Heart right ventricle (tissue), 16 donors: ENCODE measurements at regions not wholly inside any gene's neighbourhood (a gene's known extent, or its start where the extent isn't known, plus 50 kb on each side); places are given as distances from the start of the nearest gene placed in this dataset.

Experiments used
- ATAC-seq, 8 donors: fragments of 200-7000 bp; cut with Tn5 transposase; one replicate each; pipeline ENCODE4 v1.9.1; 2020; ENCODE audit warnings: mild to moderate bottlenecking in 8 of 8, moderate library complexity in 8 of 8, moderate number of reproducible peaks in 1 of 8
- DNase-seq, 2 donors: peaks; one replicate each; pipeline ENCODE4 v3.0.0-alpha.2; 2020
- H3K27ac ChIP-seq, 10 donors: fragments of 200-600 bp; sonication (generic) in 2 of 10; one replicate each; pipeline versions ENCODE4 v1.5.0 to v1.8.0; 2020 to 2022; ENCODE audit warnings: mild to moderate bottlenecking in 3 of 10
- H3K27me3 ChIP-seq, 7 donors: fragments of 200-600 bp; one replicate each; pipeline ENCODE4 v1.8.0; 2021 to 2022; ENCODE audit warnings: mild to moderate bottlenecking in 2 of 7
- H3K36me3 ChIP-seq, 9 donors: fragments of 200-600 bp; sonication (generic) in 1 of 9; one replicate each; pipeline versions ENCODE4 v1.5.0 to v1.8.0; 2020 to 2022; ENCODE audit warnings: mild to moderate bottlenecking in 2 of 9
- H3K4me1 ChIP-seq, 9 donors: fragments of 200-600 bp; sonication (generic) in 1 of 9; one replicate each; pipeline versions ENCODE4 v1.5.0 to v1.8.0; 2020 to 2022; ENCODE audit warnings: mild to moderate bottlenecking in 4 of 9
- H3K4me3 ChIP-seq, 10 donors: fragments of 200-600 bp; sonication (generic) in 2 of 10; one replicate each; pipeline versions ENCODE4 v1.5.0 to v1.8.0; 2020 to 2022; ENCODE audit warnings: mild to moderate bottlenecking in 7 of 10, moderate library complexity in 2 of 10
- H3K9me3 ChIP-seq, 11 donors: fragments of 200-600 bp in 10 of 11; sonication (generic) in 2 of 11; one replicate each; pipeline versions ENCODE4 v1.5.0 to v1.8.0; 2013 to 2022; ENCODE audit warnings: mild to moderate bottlenecking in 2 of 11, control low read depth in 1 of 11, moderate library complexity in 1 of 11
- WGBS, 2 donors: extraction: QIAGEN DNeasy Blood & Tissue Kit; methylation state at CpG; one replicate each; pipeline ENCODE4 v1.1.7; 2013; ENCODE audit warnings: inconsistent platforms in 1 of 2; 5-methylcytosine and 5-hydroxymethylcytosine counted together
- intact Hi-C, 10 donors: fragments of 100-400 bp; cut with DNase I; formaldehyde crosslinking; loops; one replicate each; pipeline versions ENCODE4 v1.11.1 to v1.14.2; 2022
- TF ChIP-seq, protein P1 (sequence below), 9 donors: fragments of 200-600 bp; sonication (generic) in 2 of 9; IDR thresholded peaks; one replicate each; pipeline versions ENCODE4 v1.5.0 to v1.8.0; 2021 to 2022; ENCODE audit warnings: antibody characterized with exemption in 9 of 9, mild to moderate bottlenecking in 5 of 9, moderate library complexity in 1 of 9
- donor health status: Arrhythmogenic right ventricular cardiomyopathy.
- donor health status: ischemic (EF 13 %, LVEDD 7.1; RV severe dilation, severe dysfunction).
- donor health status: healthy with polysubstance abuse.
- donor health status: DM: no; HTN: yes; CAD: no.
- donor health status: DM: no; HTN: no; CAD: no.
- donor health status: ischemic (EF 25% LVEDD 6.9; RV normal size, moderate dysfunction).
- donor health status: ischemic (EF 25% LVEDD 5.7; RV mildly dilated, moderate dysfunction).
- donor health status: healthy.
- donor health status: DM: yes; HTN: yes; CAD: no.
- donor health status: Ischemic cardiomyopathy.
- donor health status: ischemic (EF 35%, LVEDD 5.7; RV mildly dilated, moderate dysfunction).
- donor health status: nonischemic (EF 11% LVEDD 7.7; RV severe dilation, severe dysfunction).
- donor health status: DM: yes; HTN: yes; CAD: no.
- donor health status: PGD.
- donor health status: ischemic (EF 29% LVEDD 5.4; RV normal size, mild dysfunction).
- donor health status: nonischemic (EF 23%, LVEDD 6.1; RV moderate dilation, normal function).

DNA sequence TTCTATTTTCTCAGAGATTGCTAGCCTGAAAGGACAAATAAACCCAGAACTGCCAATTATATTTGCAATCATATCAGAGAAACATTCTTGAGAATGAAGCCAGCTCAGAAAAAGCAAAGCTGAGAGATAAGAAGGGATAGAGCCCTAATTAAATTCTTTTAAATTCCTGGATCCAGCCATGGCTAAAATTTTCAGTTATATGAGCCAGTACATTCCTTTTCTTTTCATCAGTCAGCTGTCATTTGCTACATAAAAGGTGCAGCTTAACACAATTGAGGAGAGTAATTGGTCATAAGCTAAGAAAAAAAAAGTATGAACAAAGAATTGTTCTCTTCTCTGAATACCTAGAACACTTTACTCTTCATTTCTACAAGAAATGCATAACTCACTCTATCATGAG lies 303.5 kb upstream of the FIGN start:
- H3K4me1 ChIP-seq, result no peaks in the 10 kb centered on the region
- H3K27me3 ChIP-seq, result no peaks in the 10 kb centered on the region
- peaks cover 0 to 20% (median 0%) of the 10 kb centered on the region in 11 donors for H3K9me3 ChIP-seq
- H3K4me3 ChIP-seq, result no peak overlapping the region
- intact Hi-C loops, result no loop called here
- DNase-seq (no peak), ATAC-seq (no peak)
- TF ChIP-seq, protein P1, sequence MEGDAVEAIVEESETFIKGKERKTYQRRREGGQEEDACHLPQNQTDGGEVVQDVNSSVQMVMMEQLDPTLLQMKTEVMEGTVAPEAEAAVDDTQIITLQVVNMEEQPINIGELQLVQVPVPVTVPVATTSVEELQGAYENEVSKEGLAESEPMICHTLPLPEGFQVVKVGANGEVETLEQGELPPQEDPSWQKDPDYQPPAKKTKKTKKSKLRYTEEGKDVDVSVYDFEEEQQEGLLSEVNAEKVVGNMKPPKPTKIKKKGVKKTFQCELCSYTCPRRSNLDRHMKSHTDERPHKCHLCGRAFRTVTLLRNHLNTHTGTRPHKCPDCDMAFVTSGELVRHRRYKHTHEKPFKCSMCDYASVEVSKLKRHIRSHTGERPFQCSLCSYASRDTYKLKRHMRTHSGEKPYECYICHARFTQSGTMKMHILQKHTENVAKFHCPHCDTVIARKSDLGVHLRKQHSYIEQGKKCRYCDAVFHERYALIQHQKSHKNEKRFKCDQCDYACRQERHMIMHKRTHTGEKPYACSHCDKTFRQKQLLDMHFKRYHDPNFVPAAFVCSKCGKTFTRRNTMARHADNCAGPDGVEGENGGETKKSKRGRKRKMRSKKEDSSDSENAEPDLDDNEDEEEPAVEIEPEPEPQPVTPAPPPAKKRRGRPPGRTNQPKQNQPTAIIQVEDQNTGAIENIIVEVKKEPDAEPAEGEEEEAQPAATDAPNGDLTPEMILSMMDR (IDR thresholded peaks at IDR 0.05), result no peak
- no peak overlapping the region for H3K27ac ChIP-seq
- H3K36me3 ChIP-seq, result no peaks in the 10 kb centered on the region

- DNase-seq, result no peak
- Histone ChIP-seq H3K9me3 (no peaks in the 10 kb centered on the region), H3K36me3 (no peaks in the 10 kb centered on the region), H3K27me3 (no peaks in the 10 kb centered on the region), H3K4me3 (no peak overlapping the region), H3K4me1 (no peaks in the 10 kb centered on the region), H3K27ac (no peak overlapping the region)
- intact Hi-C loops, result no loop called here
- TF ChIP-seq, protein P1 (IDR thresholded peaks at IDR 0.05), result no peak
- no peak for ATAC-seq
Observed at GRCh38 chr2:164032995-164033394, 297.2 kb upstream of the FIGN start.

DNA sequence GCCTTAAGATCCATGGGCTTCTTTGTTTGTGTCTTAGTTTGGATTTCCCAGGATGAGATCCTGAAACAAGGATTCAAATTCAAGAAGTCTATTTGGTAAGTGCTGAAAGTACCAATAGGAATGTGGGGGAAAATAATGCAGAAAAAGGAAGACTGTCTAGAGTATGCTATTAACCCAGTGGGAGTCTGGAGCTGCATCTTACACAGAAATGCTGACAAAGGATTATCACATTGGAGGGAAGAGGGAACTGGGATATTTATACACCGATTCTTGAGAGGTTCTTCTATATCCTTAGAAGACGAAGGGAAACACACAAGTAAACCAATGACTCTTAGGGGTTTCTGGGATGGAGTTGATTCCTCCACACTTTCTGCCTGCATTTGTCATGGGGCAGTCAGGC lies 294.8 kb upstream of the FIGN start:
- H3K36me3 ChIP-seq, result no peaks in the 10 kb centered on the region
- no peak overlapping the region for H3K4me3 ChIP-seq
- no peak for DNase-seq
- intact Hi-C loops, result no loop called here
- H3K27me3 ChIP-seq, result no peaks in the 10 kb centered on the region
- TF ChIP-seq, protein P1 (IDR thresholded peaks at IDR 0.05), result no peak
- H3K4me1 ChIP-seq, result no peaks in the 10 kb centered on the region
- H3K9me3 ChIP-seq, result no peaks in the 10 kb centered on the region
- 95 to 97% methylated on average over 2 of the region's 2 CpGs for WGBS, 2 donors
- no peak overlapping the region for H3K27ac ChIP-seq
- ATAC-seq, result no peak

DNA sequence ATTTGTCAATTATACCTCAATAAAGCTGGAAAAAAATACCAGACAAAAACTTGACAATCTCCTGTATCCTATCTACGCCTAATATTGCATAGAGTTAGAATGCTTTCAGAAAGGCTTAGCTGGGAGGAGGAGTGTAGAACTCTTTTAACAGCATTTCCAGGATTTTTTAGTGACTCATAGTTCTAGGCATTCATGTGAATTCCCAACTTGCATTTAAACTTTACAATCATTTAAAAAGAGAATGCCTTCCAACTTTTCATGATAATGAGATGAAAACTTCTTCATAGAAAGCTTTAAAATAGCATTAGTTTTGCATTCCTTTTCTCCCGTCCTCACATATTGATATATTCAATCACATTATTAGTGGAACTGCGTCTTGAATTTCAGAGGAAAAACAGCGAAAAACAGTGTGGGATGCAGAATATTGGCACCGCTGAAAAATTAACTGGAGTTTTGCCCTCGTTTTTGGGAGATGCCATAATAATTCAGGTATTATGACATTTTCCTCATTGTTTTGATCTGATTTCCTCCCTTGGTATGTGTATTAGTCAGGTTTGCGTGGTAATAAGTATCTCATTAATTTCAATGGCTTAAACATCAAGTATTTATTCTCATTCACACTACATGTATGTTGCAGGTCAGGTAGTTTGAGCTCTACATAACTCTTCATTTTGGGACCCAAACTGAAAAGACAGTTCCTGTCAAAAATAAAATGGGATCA lies 293.2 kb upstream of the FIGN start:
- no peak overlapping the region for H3K27ac ChIP-seq
- intact Hi-C loops, result no loop called here
- peaks cover 0 to 3% (median 0%) of the 10 kb centered on the region in 9 donors for H3K4me1 ChIP-seq
- WGBS, 2 donors, result 74 to 76% methylated on average over 7 of the region's 7 CpGs
- no peaks in the 10 kb centered on the region for H3K36me3 ChIP-seq
- DNase-seq (no peak), ATAC-seq (no peak)
- TF ChIP-seq, protein P1 (IDR thresholded peaks at IDR 0.05), result no peak
- H3K27me3 ChIP-seq, result no peaks in the 10 kb centered on the region
- peaks cover 0 to 5% (median 0%) of the 10 kb centered on the region in 11 donors for H3K9me3 ChIP-seq
- no peak overlapping the region for H3K4me3 ChIP-seq
